ENCODE measurements at regions not wholly inside any gene's neighbourhood (a gene's known extent, or its start where the extent isn't known, plus 50 kb on each side); places are given as distances from the start of the nearest gene placed in this dataset.

GRCh38 chr1:55364216-55364615 is 149.1 kb upstream of the USP24 start:
- no peak overlapping the region for H3K27ac ChIP-seq (ENCODE audit: low read depth, low read length)
- no peak overlapping the region for H2BK5ac ChIP-seq (ENCODE audit: low read depth, low read length)
- CTCF ChIA-PET (ENCODE audit: partially characterized antibody): interaction anchor here (8.7 kb wide), 1 partner anchor 10 kb away, joined by 50 read pairs; no protein-coding TSS in a partner anchor

More at GRCh38 chr1:55364216-55364615, 149.1 kb upstream of the USP24 start:
- Histone ChIP-seq H3K4me1 (replicated peaks in 1 of 4; ENCODE audit: control insufficient read depth in 3 of 4, insufficient read depth in 4 of 4, low read length in 3 of 4) (no peaks in the 10 kb centered on the region), H3K9me3 (ENCODE audit: insufficient read depth in 2 of 2, low read depth in 1 of 2, low read length in 1 of 2) (no peaks in the 10 kb centered on the region), H3K9ac (replicated peaks in 1 of 4; ENCODE audit: extremely low read depth in 1 of 4, low read depth in 3 of 4, low read length in 3 of 4) (no peak overlapping the region), H3K27me3 (replicated peaks in 1 of 4; ENCODE audit: control insufficient read depth in 3 of 4, extremely low read depth in 1 of 4, insufficient read depth in 3 of 4, low read length in 3 of 4) (no peaks in the 10 kb centered on the region), H3K14ac (ENCODE audit: insufficient read length) (no peak overlapping the region), H2BK15ac (ENCODE audit: low read length) (no peak overlapping the region), H4K8ac (ENCODE audit: extremely low read depth, insufficient read depth, low read length) (no peak overlapping the region), H2BK12ac (ENCODE audit: low read depth, low read length) (no peak overlapping the region), H3K4me2 (ENCODE audit: insufficient read depth in 1 of 2, low read depth in 2 of 2, low read length in 2 of 2) (no peak overlapping the region), H3K4me3 (ENCODE audit: extremely low read depth in 1 of 4, insufficient read depth in 2 of 4, low read depth in 3 of 4, low read length in 4 of 4) (no peak overlapping the region), H2AFZ (ENCODE audit: low read length) (no peak overlapping the region), H3K36me3 (ENCODE audit: control insufficient read depth in 2 of 4, insufficient read depth in 4 of 4, low read length in 3 of 4) (no peaks in the 10 kb centered on the region), H3K79me1 (ENCODE audit: low read depth, low read length) (no peaks in the 10 kb centered on the region), H3K4ac (replicated peaks; ENCODE audit: insufficient read length, low read depth, low read length) (no peak overlapping the region), H3K23ac (ENCODE audit: insufficient read length) (no peak overlapping the region), H3K79me2 (ENCODE audit: control insufficient read depth in 1 of 2, insufficient read depth in 2 of 2, low read length in 2 of 2) (no peaks in the 10 kb centered on the region), H3K18ac (ENCODE audit: extremely low read depth, low read length) (no peak overlapping the region), H4K20me1 (replicated peaks in 1 of 2; ENCODE audit: control insufficient read depth in 1 of 2, insufficient read depth in 2 of 2, low read length in 2 of 2) (no peaks in the 10 kb centered on the region), H2AK5ac (ENCODE audit: low read depth, low read length) (no peak overlapping the region), H2BK20ac (ENCODE audit: low read length) (no peak overlapping the region), H3K56ac (replicated peaks; ENCODE audit: insufficient read length, low read depth, low read length) (no peak overlapping the region), H4K91ac (replicated peaks; ENCODE audit: insufficient read length, low read length) (no peak overlapping the region), H3K23me2 (ENCODE audit: low read depth, low read length) (no peaks in the 10 kb centered on the region), H4K5ac (ENCODE audit: insufficient read length, low read depth, low read length) (no peak overlapping the region), H2BK120ac (replicated peaks; ENCODE audit: low read depth, low read length) (no peak overlapping the region)
- 92% methylated on average over 3 of the region's 3 CpGs; no CpG with 5 or more reads in 1 of the 2 experiments for WGBS, 2 experiments (ENCODE audit: extremely low coverage in 1 of 2, insufficient coverage in 1 of 2, insufficient read length in 1 of 2, insufficient replicate concordance in 2 of 2, low coverage in 1 of 2, low lambda C conversion rate in 2 of 2, missing lambda C conversion rate in 1 of 2)
- no peak for TF ChIP-seq BACH1 (IDR thresholded peaks at IDR 0.05; ENCODE audit: low read length)
- no peak for TF ChIP-seq MAX (IDR thresholded peaks at IDR 0.05)
- TF ChIP-seq TEAD4 (IDR thresholded peaks at IDR 0.05; ENCODE audit: low read depth, low read length): no peak
- TF ChIP-seq NANOG (IDR thresholded peaks at IDR 0.05; ENCODE audit: insufficient read depth, low read depth, low read length, poor library complexity, severe bottlenecking): no peak
- no peak for TF ChIP-seq BRCA1 (IDR thresholded peaks at IDR 0.05; ENCODE audit: low read depth, low read length)
- no peak for TF ChIP-seq SAP30 (IDR thresholded peaks at IDR 0.05; ENCODE audit: insufficient read depth, insufficient replicate concordance, low read length)
- no peak for TF ChIP-seq SIN3A (conservative IDR thresholded peaks at IDR 0.05 in 1 of 2, IDR thresholded peaks at IDR 0.05 in 1 of 2; ENCODE audit: low read depth in 1 of 2, low read length in 2 of 2)
- TF ChIP-seq POLR2A (IDR thresholded peaks at IDR 0.05; ENCODE audit: control extremely low read depth in 1 of 2, low read depth in 2 of 2, low read length in 2 of 2): no peak
- no peak for TF ChIP-seq KDM5A (IDR thresholded peaks at IDR 0.05; ENCODE audit: low read length)
- POLR2A ChIA-PET (ENCODE audit: partially characterized antibody): no interaction called here
- DNase-seq (ENCODE audit: low read depth in 1 of 2, low spot score in 2 of 2) (no peak), FAIRE-seq (no peak)
